GM19455 (cell line): ENCODE measurements at regions not wholly inside any gene's neighbourhood (a gene's known extent, or its start where the extent isn't known, plus 50 kb on each side); places are given as distances from the start of the nearest gene placed in this dataset.
A peak's percentile ranks its signal among the peaks of the same experiment; 100 is the strongest.

Experiments used
- ATAC-seq: cut with Tn5 transposase; IDR thresholded peaks from one replicate; pipeline ENCODE4 v1.9.1; 2021; ENCODE audit not compliant: unreplicated experiment

DNA sequence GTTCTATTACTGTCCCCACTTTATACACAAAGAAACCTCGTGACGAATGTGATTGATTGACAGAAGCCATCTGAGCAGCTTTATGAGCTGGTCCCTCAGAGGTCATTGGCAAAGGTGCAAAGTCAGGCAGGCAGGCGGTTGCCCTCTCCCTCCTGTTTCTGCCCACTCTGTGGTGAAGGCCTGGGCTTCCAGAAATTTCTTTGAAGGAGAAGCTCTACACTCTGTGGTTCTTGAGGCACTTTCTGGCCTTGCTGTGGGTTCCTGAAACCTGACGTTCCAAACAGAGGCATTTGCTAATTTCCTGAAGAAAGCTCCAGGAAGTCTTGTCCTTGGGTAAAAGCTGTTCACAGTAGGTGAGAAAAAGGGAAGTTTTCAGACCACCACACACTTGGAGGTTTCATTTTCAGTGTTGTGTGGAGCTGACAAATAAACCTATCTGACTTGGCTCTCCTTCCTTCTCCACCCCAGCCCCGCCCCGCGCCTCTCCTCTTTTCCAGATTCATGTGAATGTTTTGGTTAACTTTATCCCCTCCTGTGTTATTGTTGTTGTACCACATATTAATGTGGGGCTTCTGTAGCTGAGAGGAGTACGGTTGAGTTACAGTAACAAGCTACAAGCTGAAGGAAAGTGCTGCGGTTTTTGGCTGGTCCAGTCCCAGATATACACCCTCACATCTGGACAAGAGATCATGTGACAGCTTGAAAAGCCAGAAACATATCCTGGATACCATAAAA lies 274.1 kb downstream of the CLIC5 start:
- ATAC-seq: no peak

GRCh38 chr6:45739058-45739457 lies 276.6 kb downstream of the CLIC5 start:
- ATAC-seq: no peak

DNA sequence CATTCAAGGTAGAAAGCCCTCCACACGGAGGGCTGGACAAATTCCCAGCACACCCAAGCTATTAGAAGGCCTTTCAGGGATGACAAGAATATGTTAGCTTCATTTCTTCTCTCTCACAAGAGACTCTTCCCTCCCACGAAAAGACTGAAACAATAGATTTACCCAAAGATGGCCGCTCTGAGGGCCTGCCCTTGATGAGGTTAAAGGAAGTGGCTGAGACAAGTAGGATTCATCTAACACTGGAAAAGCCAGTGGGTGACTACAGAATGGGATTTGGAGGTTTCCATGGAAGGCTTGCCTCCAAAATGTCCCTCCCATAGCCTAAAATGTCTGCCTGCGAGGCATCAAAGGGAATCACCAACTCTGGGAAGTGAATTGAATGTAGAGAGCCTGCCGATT lies 277.6 kb downstream of the CLIC5 start:
- no peak for ATAC-seq

GRCh38 chr6:45737331-45738056 lies 278.2 kb downstream of the CLIC5 start:
- ATAC-seq: peak; percentile 92

GRCh38 chr6:45736134-45736533 lies 279.5 kb downstream of the CLIC5 start:
- ATAC-seq: no peak

- no peak for ATAC-seq
Measured at GRCh38 chr6:45732731-45733130, 282.9 kb downstream of the CLIC5 start.

- ATAC-seq: no peak
Measured at GRCh38 chr6:45730232-45730631, 285.4 kb downstream of the CLIC5 start.

DNA sequence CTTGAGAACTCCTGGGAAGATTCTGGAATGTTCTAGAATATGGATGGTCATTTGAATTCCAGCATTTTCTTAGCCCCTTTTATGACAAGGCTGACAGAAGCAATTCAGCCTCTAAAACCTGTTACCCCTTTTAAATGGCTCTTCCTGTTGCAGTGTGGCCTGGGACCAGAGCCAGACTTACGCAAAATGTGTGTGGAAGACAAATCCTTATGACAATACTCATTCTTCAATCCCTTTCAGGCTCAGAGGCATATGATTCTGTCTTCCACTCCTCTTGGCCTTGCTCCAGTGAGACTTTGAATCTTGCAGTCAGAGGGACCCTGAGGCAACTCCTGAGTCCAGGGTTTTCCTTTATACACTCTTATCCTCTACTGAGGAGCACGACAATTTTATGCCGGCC lies 287.0 kb downstream of the CLIC5 start:
- ATAC-seq: no peak

DNA sequence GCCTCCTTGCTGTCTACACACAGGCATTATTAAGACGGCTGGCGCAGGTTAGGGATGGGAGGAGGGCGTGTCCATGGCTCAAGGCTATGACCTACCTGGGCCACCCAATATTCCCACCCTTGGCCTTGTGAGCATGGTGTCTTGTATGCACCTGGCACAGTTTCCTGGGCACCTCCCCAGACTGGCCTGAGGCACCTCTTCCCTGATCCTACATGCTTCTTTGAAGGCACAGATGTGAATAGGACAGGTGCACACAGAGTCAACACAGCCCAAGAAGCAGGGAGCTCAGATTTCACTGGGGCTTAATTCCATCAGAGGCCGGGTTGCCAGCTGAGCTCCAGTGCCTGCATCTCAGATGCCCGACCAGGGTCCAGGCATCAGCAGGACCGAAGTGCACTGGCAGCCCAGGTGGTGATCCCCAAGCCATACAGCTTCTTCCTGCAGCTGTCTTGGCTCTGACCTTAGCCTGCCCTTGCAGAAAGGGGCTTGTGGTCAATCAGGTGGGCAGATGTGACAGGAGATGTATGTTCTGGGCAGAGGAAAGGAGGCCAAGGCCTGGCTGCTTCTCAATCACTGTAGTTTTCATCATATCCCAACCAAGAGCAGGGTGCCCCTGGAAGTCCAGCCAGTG lies 287.7 kb downstream of the CLIC5 start:
- no peak for ATAC-seq

- ATAC-seq: no peak
Measured at GRCh38 chr6:45727228-45727627, 288.4 kb downstream of the CLIC5 start.

- ATAC-seq: no peak
Measured at GRCh38 chr6:45726444-45726843, 289.2 kb downstream of the CLIC5 start.

- ATAC-seq: no peak
Measured at GRCh38 chr6:45724511-45724910, 291.1 kb downstream of the CLIC5 start.

DNA sequence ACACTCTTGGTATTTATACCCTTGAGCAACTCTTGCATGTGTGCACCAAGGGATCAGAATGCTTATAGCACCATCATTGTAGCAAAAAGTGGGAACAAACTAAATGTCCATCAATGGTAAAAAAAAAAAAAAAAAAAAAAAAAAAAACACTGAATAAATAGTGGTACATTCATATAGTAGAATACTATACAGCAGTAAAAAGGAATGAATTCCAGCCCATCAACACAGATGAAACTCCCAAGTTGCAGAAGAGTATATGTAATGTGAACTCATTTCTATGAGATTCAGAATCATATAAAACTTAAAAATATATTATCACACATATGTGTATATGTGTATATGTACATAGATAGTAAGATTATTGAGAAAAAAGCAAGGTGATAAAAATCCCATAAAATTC lies 291.6 kb downstream of the CLIC5 start:
- no peak for ATAC-seq

DNA sequence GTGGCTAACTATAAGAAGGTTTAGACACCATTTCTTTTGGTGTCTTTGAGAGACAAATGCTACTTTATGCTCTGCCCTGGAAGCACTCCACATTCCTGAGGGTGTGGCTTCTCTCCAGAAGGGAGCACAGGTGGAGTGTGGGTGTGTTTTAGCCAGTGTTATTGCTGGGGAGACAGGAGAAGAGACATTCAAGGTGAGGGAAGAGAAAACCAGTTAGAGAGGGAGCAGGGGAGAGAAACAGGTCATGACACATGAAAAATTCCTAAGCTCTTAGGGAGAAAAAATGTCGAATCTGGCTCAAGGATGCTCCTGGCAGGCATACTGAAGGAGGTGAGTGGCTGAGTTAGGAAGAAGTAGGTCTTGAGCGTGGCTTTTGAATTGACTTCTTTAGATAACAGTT lies 292.8 kb downstream of the CLIC5 start:
- ATAC-seq: no peak

GRCh38 chr6:45721665-45722064 lies 294.0 kb downstream of the CLIC5 start:
- no peak for ATAC-seq

GRCh38 chr6:45718871-45719270 lies 296.8 kb downstream of the CLIC5 start:
- ATAC-seq: no peak

- no peak for ATAC-seq
Measured at GRCh38 chr6:45718131-45718530, 297.5 kb downstream of the CLIC5 start.

GRCh38 chr6:45717715-45718114 lies 297.9 kb downstream of the CLIC5 start:
- no peak for ATAC-seq

GRCh38 chr6:45717027-45717426 lies 298.6 kb downstream of the CLIC5 start:
- ATAC-seq: no peak

DNA sequence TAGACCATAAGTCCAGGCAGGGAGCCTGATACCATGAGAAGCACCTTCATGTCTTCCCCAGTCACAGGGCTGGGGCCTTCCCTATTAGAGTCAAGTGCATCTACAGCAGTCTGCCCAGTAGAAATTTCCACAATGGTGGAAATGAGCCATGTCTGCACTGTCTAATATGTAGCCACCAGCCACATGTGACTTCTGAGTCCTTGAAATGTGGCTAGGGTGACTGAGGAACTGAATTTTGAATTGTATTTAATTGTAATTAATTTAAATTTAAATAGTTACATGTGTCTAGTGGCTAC lies 300.2 kb downstream of the CLIC5 start:
- no peak for ATAC-seq

DNA sequence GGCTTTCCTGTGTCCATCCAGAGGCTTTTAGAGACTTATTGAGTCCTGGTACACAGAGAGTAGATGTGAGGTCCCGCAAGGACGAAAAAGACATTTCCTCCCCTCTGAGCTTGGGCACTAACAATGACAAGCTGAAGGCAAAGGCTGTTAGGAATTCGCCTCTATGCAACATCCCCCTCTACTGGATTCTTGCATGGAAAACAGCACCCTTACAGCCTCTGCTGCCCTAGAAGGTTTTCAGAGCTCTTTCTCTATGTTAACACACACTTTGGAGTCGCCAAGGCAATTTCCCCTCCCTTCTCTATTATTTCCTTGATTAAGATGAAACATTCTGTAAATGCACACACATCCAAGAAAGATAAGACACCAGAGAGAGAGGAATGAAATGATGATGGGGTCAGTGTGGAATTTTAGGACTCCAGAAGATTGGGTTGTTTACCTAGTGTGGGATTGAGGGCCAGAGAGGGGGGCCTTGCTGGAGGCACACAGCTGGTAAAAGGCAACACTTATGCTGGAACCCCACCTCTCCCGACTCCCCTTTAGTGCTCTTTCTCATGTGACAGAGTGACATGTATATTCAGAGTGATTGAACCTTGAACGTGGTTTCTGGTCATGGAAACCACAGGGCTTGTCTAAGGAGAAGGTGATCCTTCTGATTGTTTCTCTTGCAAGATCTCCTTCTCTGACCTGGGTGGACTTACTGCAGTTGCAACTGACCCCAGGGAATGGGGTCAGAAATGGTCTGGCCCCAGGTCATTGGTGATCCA lies 300.7 kb downstream of the CLIC5 start:
- no peak for ATAC-seq
